ENCODE measurements at regions not wholly inside any gene's neighbourhood (a gene's known extent, or its start where the extent isn't known, plus 50 kb on each side); places are given as distances from the start of the nearest gene placed in this dataset.

DNA sequence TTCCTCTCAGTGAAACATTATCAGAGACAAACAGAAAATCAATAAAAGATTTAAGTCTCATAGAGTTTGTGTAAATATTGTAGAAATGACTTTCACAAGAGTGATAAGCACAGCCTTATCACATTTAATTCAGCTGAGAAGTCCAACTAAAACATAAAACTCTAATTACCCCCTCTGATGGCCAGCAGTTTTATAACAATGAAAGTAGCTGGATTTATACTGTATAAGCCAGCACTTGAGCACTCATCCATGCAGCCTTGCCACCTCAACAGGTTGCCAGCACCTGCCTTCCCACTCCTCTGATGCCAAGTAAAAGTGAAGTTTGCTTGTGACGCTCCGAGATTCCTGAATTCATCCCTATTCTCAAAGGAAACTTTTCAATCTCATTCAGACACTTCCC lies 103.0 kb upstream of the STK39 start:
- Mint-ChIP-seq H3K9me3 (peaks cover 0 to 4% (median 0%) of the 10 kb centered on the region in 8 donors), H3K4me3 (no peak overlapping the region), H3K4me1 (peaks cover 10 to 17% (median 13%) of the 10 kb centered on the region in 4 donors), H3K27me3 (peaks cover 0 to 4% of the 10 kb centered on the region in 2 donors), H3K36me3 (no peaks in the 10 kb centered on the region), H3K27ac (no peak overlapping the region)
- no peak for DNase-seq
- H3K4me3 ChIP-seq (ENCODE audit: low read length in 2 of 2): no peak overlapping the region
- H3K27ac ChIP-seq (ENCODE audit: low read depth, low read length): no peak overlapping the region
- POLR2A ChIA-PET (ENCODE audit: partially characterized antibody): no interaction called here
- intact Hi-C loops (cut with micrococcal nuclease): loop anchor here (10.0 kb wide), 1 partner anchor 104 kb away; the partner anchor contains the start of gene CERS6
- no peaks in the 10 kb centered on the region for H3K27me3 ChIP-seq (ENCODE audit: insufficient read depth, low read length)
- CTCF ChIA-PET (ENCODE audit: partially characterized antibody): interaction anchor here (0.8 to 1.0 kb wide), 2 partner anchors 207 to 408 kb away, joined by 4 to 5 read pairs; no protein-coding TSS in a partner anchor
- H3K4me1 ChIP-seq (ENCODE audit: insufficient read depth, low read length): no peaks in the 10 kb centered on the region
- no peaks in the 10 kb centered on the region for H3K9me3 ChIP-seq (ENCODE audit: control insufficient read depth in 1 of 2, low read length in 2 of 2)
- no peaks in the 10 kb centered on the region for H3K36me3 ChIP-seq (ENCODE audit: insufficient read depth, low read length)

DNA sequence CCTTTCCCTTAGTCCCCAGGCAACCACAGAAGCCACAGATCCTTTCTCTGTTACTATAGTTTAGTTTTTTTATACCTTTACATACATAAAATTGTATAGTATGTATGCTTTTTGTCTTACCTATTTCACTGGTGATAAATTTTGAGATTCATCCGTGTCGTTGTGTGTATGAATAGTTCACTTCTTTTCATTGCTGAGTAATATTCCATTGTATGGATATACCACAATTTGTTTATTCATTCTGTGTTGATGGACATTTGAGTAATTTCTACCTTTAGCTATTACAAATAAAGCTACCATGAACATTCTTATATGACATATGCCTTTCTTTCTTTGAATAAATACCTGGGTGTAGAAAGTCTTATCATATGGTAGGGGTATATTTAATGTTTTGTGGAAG lies 102.8 kb upstream of the CERS6 start:
- Histone ChIP-seq H3K27me3 (ENCODE audit: insufficient read depth, low read length) (no peaks in the 10 kb centered on the region), H3K4me1 (ENCODE audit: insufficient read depth, low read length) (peaks cover 10% of the 10 kb centered on the region), H3K4me3 (ENCODE audit: low read length in 2 of 2) (no peak overlapping the region), H3K9me3 (ENCODE audit: control insufficient read depth in 1 of 2, low read length in 2 of 2) (no peaks in the 10 kb centered on the region), H3K27ac (ENCODE audit: low read depth, low read length) (no peak overlapping the region), H3K36me3 (ENCODE audit: insufficient read depth, low read length) (no peaks in the 10 kb centered on the region)
- no peak for DNase-seq
- H3K4me3 Mint-ChIP-seq: no peak overlapping the region
- ChIA-PET CTCF (ENCODE audit: partially characterized antibody) (interaction anchor here (1.0 kb wide), 1 partner anchor 16 kb away, joined by 3 read pairs; no protein-coding TSS in a partner anchor), POLR2A (ENCODE audit: partially characterized antibody) (no interaction called here)
- intact Hi-C loops (cut with micrococcal nuclease): loop anchor here (10.0 kb wide), 1 partner anchor 102 kb away; the partner anchor contains the start of gene CERS6
- peaks cover 0 to 4% (median 0%) of the 10 kb centered on the region in 8 donors for H3K9me3 Mint-ChIP-seq
- peaks cover 8 to 25% (median 16%) of the 10 kb centered on the region in 4 donors for H3K4me1 Mint-ChIP-seq
- H3K36me3 Mint-ChIP-seq: no peaks in the 10 kb centered on the region
- H3K27me3 Mint-ChIP-seq: no peaks in the 10 kb centered on the region
- H3K27ac Mint-ChIP-seq: no peak overlapping the region

GRCh38 chr2:168354499-168354898 lies 101.6 kb upstream of the CERS6 start:
- Histone ChIP-seq H3K36me3 (ENCODE audit: insufficient read depth, low read length) (no peaks in the 10 kb centered on the region), H3K4me3 (ENCODE audit: low read length in 2 of 2) (no peak overlapping the region), H3K27ac (ENCODE audit: low read depth, low read length) (no peak overlapping the region), H3K9me3 (ENCODE audit: control insufficient read depth in 1 of 2, low read length in 2 of 2) (no peaks in the 10 kb centered on the region), H3K4me1 (ENCODE audit: insufficient read depth, low read length) (peaks cover 15% of the 10 kb centered on the region), H3K27me3 (ENCODE audit: insufficient read depth, low read length) (no peaks in the 10 kb centered on the region)
- POLR2A ChIA-PET (ENCODE audit: partially characterized antibody): no interaction called here
- peaks cover 14 to 31% (median 22%) of the 10 kb centered on the region in 4 donors for H3K4me1 Mint-ChIP-seq
- peaks cover 0 to 4% (median 0%) of the 10 kb centered on the region in 8 donors for H3K9me3 Mint-ChIP-seq
- H3K4me3 Mint-ChIP-seq: no peak overlapping the region
- intact Hi-C loops (cut with micrococcal nuclease): loop anchor here (10.0 kb wide), 1 partner anchor 100 kb away; the partner anchor contains the start of gene CERS6
- no peak for DNase-seq
- H3K27me3 Mint-ChIP-seq: no peaks in the 10 kb centered on the region
- H3K27ac Mint-ChIP-seq: no peak overlapping the region
- CTCF ChIA-PET (ENCODE audit: partially characterized antibody): no interaction called here
- no peaks in the 10 kb centered on the region for H3K36me3 Mint-ChIP-seq

DNA sequence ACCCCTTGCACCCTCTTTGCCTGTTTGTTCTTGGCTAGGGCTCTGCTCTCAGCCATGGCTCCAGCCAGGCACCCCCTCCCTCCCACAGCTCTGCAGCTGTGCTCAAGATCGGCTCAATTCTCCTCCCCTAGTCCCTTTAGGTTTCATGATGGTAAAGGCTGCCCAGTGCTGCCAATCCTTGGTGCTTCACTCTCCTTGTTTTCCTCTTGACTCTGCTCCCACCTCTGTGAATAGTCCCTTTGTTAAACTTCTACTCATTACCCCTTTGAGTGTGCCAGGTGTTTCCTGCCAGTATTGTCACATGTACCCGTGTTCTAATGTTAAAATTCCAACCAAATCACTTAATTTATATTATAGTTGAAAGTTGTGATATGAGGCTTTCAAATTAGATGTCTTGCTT lies 101.0 kb upstream of the CERS6 start:
- H3K27me3 Mint-ChIP-seq: no peaks in the 10 kb centered on the region
- intact Hi-C loops (cut with micrococcal nuclease): loop anchor here (10.0 kb wide), 1 partner anchor 100 kb away; the partner anchor contains the start of gene CERS6
- peaks cover 0 to 4% (median 0%) of the 10 kb centered on the region in 8 donors for H3K9me3 Mint-ChIP-seq
- ChIA-PET CTCF (ENCODE audit: partially characterized antibody) (interaction anchor here (1.2 to 3.3 kb wide), 2 partner anchors 9 to 405 kb away, joined by 4 to 31 read pairs; no protein-coding TSS in a partner anchor), POLR2A (ENCODE audit: partially characterized antibody) (no interaction called here)
- H3K4me1 Mint-ChIP-seq: peaks cover 14 to 31% (median 22%) of the 10 kb centered on the region in 4 donors
- Histone ChIP-seq H3K4me1 (ENCODE audit: insufficient read depth, low read length) (peaks cover 15% of the 10 kb centered on the region), H3K9me3 (ENCODE audit: control insufficient read depth in 1 of 2, low read length in 2 of 2) (no peaks in the 10 kb centered on the region), H3K4me3 (ENCODE audit: low read length in 2 of 2) (no peak overlapping the region), H3K27ac (ENCODE audit: low read depth, low read length) (no peak overlapping the region), H3K27me3 (ENCODE audit: insufficient read depth, low read length) (no peaks in the 10 kb centered on the region), H3K36me3 (ENCODE audit: insufficient read depth, low read length) (no peaks in the 10 kb centered on the region)
- no peaks in the 10 kb centered on the region for H3K36me3 Mint-ChIP-seq
- H3K27ac Mint-ChIP-seq: peak overlapping the region in 1 of 7 donors; percentile 15
- DNase-seq: no peak
- no peak overlapping the region for H3K4me3 Mint-ChIP-seq

DNA sequence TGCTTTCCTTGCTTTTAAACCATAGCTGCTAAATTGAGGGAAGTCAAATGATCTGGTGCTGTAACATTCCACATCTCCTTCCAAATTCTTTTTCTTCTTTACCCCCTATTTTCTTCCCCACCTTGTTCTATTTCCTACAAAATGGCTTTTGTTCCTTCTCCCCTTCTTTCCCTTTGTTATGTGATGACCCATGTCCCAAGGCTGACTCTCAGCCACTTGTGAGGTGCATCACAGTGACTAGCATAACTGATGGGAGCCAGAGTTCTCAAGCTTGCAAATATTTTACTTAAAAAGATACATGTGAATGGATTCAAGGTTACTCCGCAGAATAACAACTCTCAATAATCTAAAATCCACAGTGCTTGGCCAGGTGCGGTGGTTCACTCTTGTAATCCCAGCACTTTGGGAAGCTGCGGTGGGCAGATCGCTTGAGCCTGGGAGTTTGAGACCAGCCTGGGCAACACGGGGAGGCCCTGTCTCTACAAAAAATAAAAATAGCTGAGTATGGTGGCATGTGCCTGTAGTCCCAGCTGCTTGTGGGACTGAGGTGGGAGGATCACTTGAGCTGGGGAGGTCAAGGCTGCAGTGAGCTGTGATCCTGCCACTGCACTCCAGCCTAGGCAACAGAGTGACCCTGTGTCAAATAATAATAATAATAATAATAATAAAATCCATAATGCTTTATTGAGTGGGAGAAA lies 100.1 kb upstream of the CERS6 start:
- Mint-ChIP-seq H3K9me3 (peaks cover 0 to 4% (median 0%) of the 10 kb centered on the region in 8 donors), H3K27ac (no peak overlapping the region), H3K4me1 (peaks cover 14 to 31% (median 22%) of the 10 kb centered on the region in 4 donors), H3K36me3 (no peaks in the 10 kb centered on the region), H3K27me3 (no peaks in the 10 kb centered on the region), H3K4me3 (no peak overlapping the region)
- H3K27me3 ChIP-seq (ENCODE audit: insufficient read depth, low read length): no peaks in the 10 kb centered on the region
- H3K36me3 ChIP-seq (ENCODE audit: insufficient read depth, low read length): no peaks in the 10 kb centered on the region
- intact Hi-C loops (cut with micrococcal nuclease): loop anchor here (10.0 kb wide), 1 partner anchor 99 kb away; the partner anchor contains the start of gene CERS6
- ChIA-PET CTCF (ENCODE audit: partially characterized antibody) (interaction anchor here (1.0 to 3.3 kb wide), 3 partner anchors 9 to 404 kb away, joined by 3 to 31 read pairs (median 4); no protein-coding TSS in a partner anchor), POLR2A (ENCODE audit: partially characterized antibody) (no interaction called here)
- no peak for DNase-seq
- H3K4me1 ChIP-seq (ENCODE audit: insufficient read depth, low read length): peaks cover 15% of the 10 kb centered on the region
- no peak overlapping the region for H3K4me3 ChIP-seq (ENCODE audit: low read length in 2 of 2)
- H3K9me3 ChIP-seq (ENCODE audit: control insufficient read depth in 1 of 2, low read length in 2 of 2): no peaks in the 10 kb centered on the region
- H3K27ac ChIP-seq (ENCODE audit: low read depth, low read length): no peak overlapping the region

GRCh38 chr2:168356477-168356835 lies 99.6 kb upstream of the CERS6 start:
- Histone ChIP-seq H3K4me3 (ENCODE audit: low read length in 2 of 2) (no peak overlapping the region), H3K27ac (ENCODE audit: low read depth, low read length) (no peak overlapping the region), H3K27me3 (ENCODE audit: insufficient read depth, low read length) (no peaks in the 10 kb centered on the region), H3K36me3 (ENCODE audit: insufficient read depth, low read length) (no peaks in the 10 kb centered on the region), H3K9me3 (ENCODE audit: control insufficient read depth in 1 of 2, low read length in 2 of 2) (no peaks in the 10 kb centered on the region), H3K4me1 (ENCODE audit: insufficient read depth, low read length) (peaks cover 15% of the 10 kb centered on the region)
- Mint-ChIP-seq H3K4me3 (no peak overlapping the region), H3K27ac (no peak overlapping the region), H3K4me1 (peaks cover 14 to 31% (median 22%) of the 10 kb centered on the region in 4 donors), H3K9me3 (peaks cover 0 to 4% (median 0%) of the 10 kb centered on the region in 8 donors), H3K27me3 (no peaks in the 10 kb centered on the region), H3K36me3 (no peaks in the 10 kb centered on the region)
- CTCF ChIA-PET (ENCODE audit: partially characterized antibody): interaction anchor here (1.0 to 3.3 kb wide), 2 partner anchors 10 to 134 kb away, joined by 3 to 31 read pairs; no protein-coding TSS in a partner anchor
- intact Hi-C loops (cut with micrococcal nuclease): loop anchor here (10.0 kb wide), 1 partner anchor 98 kb away; the partner anchor contains the start of gene CERS6
- POLR2A ChIA-PET (ENCODE audit: partially characterized antibody): no interaction called here
- DNase-seq: no peak

DNA sequence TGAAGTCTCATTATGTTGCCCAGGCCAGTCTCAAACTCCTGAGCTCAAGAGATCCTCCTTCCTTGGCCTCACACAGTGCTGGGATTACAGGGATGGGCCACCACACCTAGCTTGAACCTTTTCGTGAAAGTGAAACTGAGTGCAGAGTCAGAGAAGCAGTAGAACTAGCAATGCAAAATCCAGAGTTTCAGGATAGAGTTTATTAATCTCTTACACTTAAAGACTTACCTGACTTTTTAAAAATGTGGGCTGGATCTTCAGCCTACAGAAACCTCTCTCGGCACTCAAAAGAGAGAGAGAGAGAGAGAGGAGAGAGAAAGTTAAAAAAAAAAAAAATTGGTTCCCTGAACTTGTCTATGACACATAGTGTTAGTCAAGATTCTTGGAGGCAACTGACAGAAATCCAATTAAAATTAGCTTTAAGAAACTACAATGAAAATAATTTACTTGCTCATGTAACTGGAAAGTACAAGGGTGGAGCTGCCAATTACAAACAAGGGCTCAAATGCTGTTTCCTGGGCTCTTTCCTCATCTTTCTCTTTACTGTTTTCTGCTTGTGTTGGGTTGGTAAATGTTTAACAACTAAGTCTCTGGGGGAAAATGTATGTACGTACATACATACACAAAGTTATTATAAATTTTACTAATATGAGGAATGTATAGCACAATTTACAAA lies 98.1 kb upstream of the CERS6 start:
- no peaks in the 10 kb centered on the region for H3K9me3 ChIP-seq (ENCODE audit: control insufficient read depth in 1 of 2, low read length in 2 of 2)
- peaks cover 14 to 31% (median 22%) of the 10 kb centered on the region in 4 donors for H3K4me1 Mint-ChIP-seq
- no peaks in the 10 kb centered on the region for H3K27me3 ChIP-seq (ENCODE audit: insufficient read depth, low read length)
- H3K36me3 ChIP-seq (ENCODE audit: insufficient read depth, low read length): no peaks in the 10 kb centered on the region
- peak overlapping the region in 2 of 7 donors; percentile 15 to 24 for H3K27ac Mint-ChIP-seq
- intact Hi-C loops (cut with micrococcal nuclease): loop anchor here (10.0 kb wide), 1 partner anchor 97 kb away; the partner anchor contains the start of gene CERS6
- peak overlapping the region in 4 of 8 donors; percentile 27 to 50 (median 39) for H3K4me3 Mint-ChIP-seq
- peaks cover 0 to 1% of the 10 kb centered on the region in 2 donors for H3K27me3 Mint-ChIP-seq
- H3K4me1 ChIP-seq (ENCODE audit: insufficient read depth, low read length): peaks cover 15% of the 10 kb centered on the region
- ChIA-PET POLR2A (ENCODE audit: partially characterized antibody) (no interaction called here), CTCF (ENCODE audit: partially characterized antibody) (interaction anchor here (0.8 to 3.3 kb wide), 3 partner anchors 11 to 402 kb away, joined by 3 to 31 read pairs (median 4); no protein-coding TSS in a partner anchor)
- peaks cover 0 to 7% (median 0%) of the 10 kb centered on the region in 8 donors for H3K9me3 Mint-ChIP-seq
- no peak overlapping the region for H3K4me3 ChIP-seq (ENCODE audit: low read length in 2 of 2)
- no peak for DNase-seq
- no peak overlapping the region for H3K27ac ChIP-seq (ENCODE audit: low read depth, low read length)
- no peaks in the 10 kb centered on the region for H3K36me3 Mint-ChIP-seq

Data from CD4-positive, alpha-beta memory T cell (primary cell).